K562 (cell line): ENCODE measurements at regions not wholly inside any gene's neighbourhood (a gene's known extent, or its start where the extent isn't known, plus 50 kb on each side); places are given as distances from the start of the nearest gene placed in this dataset.

Experiments used
- ATAC-seq: fragments of 200-7000 bp; cut with Tn5 transposase; 3 replicates; pipeline ENCODE4 v1.9.1; 2020; ENCODE audit warnings: moderate library complexity
- BruUV-seq: library from RNA; stranded (reverse); fragments of 400-500 nt; replicated peaks from 2 replicates; lab custom pipeline; 2021; lab: Mats Ljungman, UMichigan
- CTCF ChIA-PET: fragments of 300-600 bp; formaldehyde crosslinking; extraction: SDS; loops from one replicate; lab custom pipeline; 2021; ENCODE audit warnings: low intra/inter-chr PET ratio; lab: Yijun Ruan, JAX
- POLR2A ChIA-PET: fragments of 300-600, 350-650 bp; sonication (Branson Sonifier 250); formaldehyde crosslinking; extraction: SDS; loops from one replicate; lab custom pipeline; 2021; ENCODE audit warnings: antibody characterized with exemption, inconsistent platforms; lab: Yijun Ruan, JAX
- DNase-seq, 4 experiments: peaks; one replicate each; pipeline versions ENCODE4 v3.0.0 to v3.0.0-alpha.2; 2011 to 2018; ENCODE audit warnings: low spot score in 3 of 4, mixed read lengths in 3 of 4; ENCODE audit errors: extremely low read depth in 1 of 4
- FAIRE-seq: peaks from 2 replicates; lab custom pipeline; 2011; peaks lifted over from hg19 to GRCh38; lab: Jason Lieb, UNC
- H2AFZ ChIP-seq: 2 replicates; pipeline ENCODE4 v1.6.0; 2011; ENCODE audit warnings: low read depth, low read length, control low read depth, inconsistent platforms
- H3K27ac ChIP-seq: fragments of 200-600 bp; 3 replicates; pipeline ENCODE4 v1.8.0; 2011; ENCODE audit warnings: low read depth, mild to moderate bottlenecking, control low read depth, inconsistent platforms, low read length, moderate library complexity, mixed read lengths; ENCODE audit errors: extremely low read depth
- H3K27me3 ChIP-seq, 2 experiments: fragments of 300-600 bp in 1 of 2; 2 replicates in 1 of 2; 3 replicates in 1 of 2; pipeline versions ENCODE4 v1.6.0 to v1.8.0; 2011; ENCODE audit warnings: inconsistent platforms in 2 of 2, low read length in 2 of 2, mild to moderate bottlenecking in 1 of 2, mixed read lengths in 1 of 2, moderate library complexity in 1 of 2; ENCODE audit not compliant: control insufficient read depth in 2 of 2, insufficient read depth in 2 of 2
- H3K36me3 ChIP-seq: fragments of 300-600 bp; 3 replicates; pipeline ENCODE4 v1.8.0; 2011; ENCODE audit warnings: mild to moderate bottlenecking, low read length, inconsistent platforms; ENCODE audit not compliant: control insufficient read depth, insufficient read depth
- H3K4me1 ChIP-seq, 2 experiments: fragments of 200-600 bp in 1 of 2; replicated peaks in 1 of 2; 2 replicates in 1 of 2; 3 replicates in 1 of 2; pipeline versions ENCODE4 v1.5.1 to v1.8.0; 2011; ENCODE audit warnings: inconsistent platforms in 2 of 2, low read length in 2 of 2, mild to moderate bottlenecking in 1 of 2, mixed read lengths in 1 of 2, moderate library complexity in 1 of 2; ENCODE audit not compliant: control insufficient read depth in 2 of 2, insufficient read depth in 2 of 2
- H3K4me2 ChIP-seq: 2 replicates; pipeline ENCODE4 v1.6.1; 2011; ENCODE audit warnings: low read length, control low read depth, inconsistent platforms, mixed read lengths; ENCODE audit not compliant: insufficient read depth
- H3K4me3 ChIP-seq: fragments of 200-600 bp; sonication (generic), shearing (Covaris generic); 2 replicates; pipeline ENCODE4 v1.5.1; 2016; ENCODE audit warnings: control low read depth, inconsistent platforms
- H3K79me2 ChIP-seq: fragments of 200-600 bp; 3 replicates; pipeline ENCODE4 v1.8.0; 2011; ENCODE audit warnings: low read length, inconsistent platforms; ENCODE audit not compliant: control insufficient read depth, insufficient read depth
- H3K9ac ChIP-seq, 2 experiments: 2 replicates each; pipeline versions ENCODE4 v1.6.0 to v1.6.1; 2011; ENCODE audit warnings: low read depth in 2 of 2, low read length in 2 of 2, control low read depth in 1 of 2, inconsistent platforms in 1 of 2, mild to moderate bottlenecking in 1 of 2, mixed read lengths in 1 of 2; ENCODE audit not compliant: insufficient read depth in 1 of 2
- H3K9me1 ChIP-seq: one replicate; pipeline ENCODE4 v1.6.0; 2011; ENCODE audit warnings: inconsistent platforms, mild to moderate bottlenecking, low read length, moderate library complexity; ENCODE audit not compliant: control insufficient read depth, insufficient read depth
- H3K9me3 ChIP-seq: replicated peaks from 2 replicates; pipeline ENCODE4 v1.5.1; 2011; ENCODE audit warnings: low read depth, low read length, inconsistent platforms; ENCODE audit not compliant: control insufficient read depth, insufficient read depth
- H4K20me1 ChIP-seq: replicated peaks from 2 replicates; pipeline ENCODE4 v1.6.1; 2011; ENCODE audit warnings: low read length, inconsistent platforms, mixed read lengths; ENCODE audit not compliant: control insufficient read depth, insufficient read depth
- ATF7 ChIP-seq: fragments of 450-650 bp; IDR thresholded peaks from 2 replicates; pipeline ENCODE4 v1.7.1; 2014; ENCODE audit warnings: mild to moderate bottlenecking, moderate library complexity
- FOXK2 ChIP-seq, 2 experiments: fragments of 450-650 bp; IDR thresholded peaks in 1 of 2; conservative IDR thresholded peaks in 1 of 2; 2 replicates each; pipeline ENCODE4 v1.6.1; 2016; ENCODE audit warnings: low read depth in 2 of 2, mild to moderate bottlenecking in 1 of 2
- MAFK ChIP-seq: IDR thresholded peaks from 2 replicates; pipeline ENCODE4 v1.6.1; 2011; ENCODE audit warnings: low read length, improper control_type of control experiment
- MEF2A ChIP-seq: IDR thresholded peaks from 2 replicates; pipeline ENCODE4 v1.6.1; 2011; ENCODE audit warnings: low read depth, mild to moderate bottlenecking, low read length, moderate library complexity; ENCODE audit not compliant: control insufficient read depth
- POLR2AphosphoS5 ChIP-seq: IDR thresholded peaks from 2 replicates; pipeline ENCODE4 v1.6.1; 2011; ENCODE audit warnings: mild to moderate bottlenecking, low read depth, low read length, moderate library complexity; ENCODE audit not compliant: control insufficient read depth, insufficient read depth
- SETDB1 ChIP-seq: IDR thresholded peaks from one replicate; pipeline ENCODE4 v1.6.1; 2012; ENCODE audit warnings: low read length, control low read depth, inconsistent platforms
- YY1 ChIP-seq, 3 experiments: IDR thresholded peaks; 2 replicates each; pipeline ENCODE4 v1.6.1; 2011; ENCODE audit warnings: low read length in 2 of 3, mild to moderate bottlenecking in 2 of 3, moderate library complexity in 2 of 3, borderline replicate concordance in 1 of 3, control low read depth in 1 of 3, low read depth in 1 of 3; ENCODE audit not compliant: insufficient read depth in 3 of 3, insufficient replicate concordance in 2 of 3, control insufficient read depth in 1 of 3, insufficient read length in 1 of 3; ENCODE audit errors: extremely low read depth in 1 of 3
- ZBTB8A ChIP-seq: fragments of 450-650 bp; IDR thresholded peaks from 2 replicates; pipeline ENCODE4 v1.6.1; 2018; ENCODE audit warnings: mild to moderate bottlenecking, moderate library complexity; ENCODE audit not compliant: partially characterized antibody
- ZC3H4 ChIP-seq: sonication (generic); formaldehyde crosslinking; IDR thresholded peaks from 2 replicates; pipeline ENCODE4 v1.9.0; 2021; ENCODE audit warnings: missing genetic modification reagents, borderline replicate concordance
- ZNF384 ChIP-seq: IDR thresholded peaks from 2 replicates; pipeline ENCODE4 v1.6.1; 2012; ENCODE audit warnings: low read depth, low read length, improper control_type of control experiment
- ZNF668 ChIP-seq: fragments of 250-450 bp; sonication (Bioruptor Pico); IDR thresholded peaks from 2 replicates; pipeline ENCODE4 v1.8.0; 2022; ENCODE audit warnings: mild to moderate bottlenecking, inconsistent platforms
- WGBS: fragments of 100-300 bp; shearing (Covaris generic); methylation state at CpG from one replicate; pipeline ENCODE4 v1.1.6; 2016; ENCODE audit warnings: low coverage, mixed read lengths; ENCODE audit not compliant: insufficient coverage; ENCODE audit errors: missing lambda C conversion rate; 5-methylcytosine and 5-hydroxymethylcytosine counted together
- in situ Hi-C: fragments of 300-500 bp; cut with MboI; formaldehyde crosslinking; loops from 4 replicates; pipeline ENCODE4 v1.15.0; 2018; ENCODE audit warnings: inconsistent platforms, mixed read lengths
- intact Hi-C: fragments of 100-400 bp; cut with micrococcal nuclease; formaldehyde crosslinking; loops from 2 replicates; pipeline ENCODE4 v1.14.2; 2022
- TF ChIP-seq, protein P1 (sequence below): sonication (generic); formaldehyde crosslinking; IDR thresholded peaks from 2 replicates; pipeline ENCODE4 v1.8.0; 2022; ENCODE audit warnings: mild to moderate bottlenecking, missing genetic modification reagents
- TF ChIP-seq, protein P2 (sequence below): fragments of 250-450 bp; sonication (Bioruptor Pico); IDR thresholded peaks from 2 replicates; pipeline ENCODE4 v1.5.0; 2021
- TF ChIP-seq, protein P3 (sequence below): fragments of 450-650 bp; IDR thresholded peaks from 2 replicates; pipeline ENCODE4 v1.6.1; 2014; ENCODE audit warnings: low read depth, mild to moderate bottlenecking, moderate library complexity, borderline replicate concordance
- TF ChIP-seq, protein P4 (sequence below): fragments of 250-450 bp; sonication (Bioruptor Pico); IDR thresholded peaks from 2 replicates; pipeline ENCODE4 v1.8.0; 2022; ENCODE audit warnings: inconsistent platforms, mild to moderate bottlenecking, moderate library complexity, borderline replicate concordance

DNA sequence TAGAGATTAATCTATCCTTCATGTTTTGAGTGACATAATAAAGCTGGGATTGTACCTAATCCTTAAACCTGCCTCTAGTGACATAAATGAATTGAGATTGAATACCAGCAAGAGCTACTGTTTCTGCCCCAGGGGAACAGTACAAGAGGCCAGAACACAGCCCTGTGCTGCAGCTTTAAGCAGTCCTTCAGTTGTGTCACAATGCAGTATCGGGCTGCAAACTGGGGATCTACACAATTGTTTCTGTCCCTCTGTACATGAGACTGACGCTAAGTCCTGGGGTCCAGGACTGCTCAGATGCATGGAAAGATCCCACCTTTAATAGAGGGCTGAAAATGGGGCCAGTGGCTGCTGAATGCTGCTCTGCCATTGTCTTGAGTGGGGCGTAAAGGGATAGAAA, 87.5 kb downstream of the MINAR1 start:
- no peak overlapping the region for H2AFZ ChIP-seq
- H3K27me3 ChIP-seq, result peaks cover 0 to 2% of the 10 kb centered on the region in 2 experiments; a peak in 2 of 5 replicates
- POLR2A ChIA-PET, result no interaction called here
- H3K4me1 ChIP-seq, result no peaks in the 10 kb centered on the region
- H3K36me3 ChIP-seq, result no peaks in the 10 kb centered on the region
- no TSS peak for BruUV-seq
- H3K9me1 ChIP-seq, result no peaks in the 10 kb centered on the region
- 0% methylated on average over 3 of the region's 3 CpGs for WGBS
- no peak overlapping the region for H3K27ac ChIP-seq
- DNase-seq (no peak), FAIRE-seq (no peak), ATAC-seq (no peak)
- H3K9ac ChIP-seq, result no peak overlapping the region
- CTCF ChIA-PET, result no interaction called here
- no peaks in the 10 kb centered on the region for H3K79me2 ChIP-seq
- in situ Hi-C loops, result no loop called here
- no peak overlapping the region for H3K4me3 ChIP-seq
- H3K9me3 ChIP-seq, result no peaks in the 10 kb centered on the region
- TF ChIP-seq ZC3H4 (CRISPR knock-in tag), result no peak
- TF ChIP-seq, protein P1, sequence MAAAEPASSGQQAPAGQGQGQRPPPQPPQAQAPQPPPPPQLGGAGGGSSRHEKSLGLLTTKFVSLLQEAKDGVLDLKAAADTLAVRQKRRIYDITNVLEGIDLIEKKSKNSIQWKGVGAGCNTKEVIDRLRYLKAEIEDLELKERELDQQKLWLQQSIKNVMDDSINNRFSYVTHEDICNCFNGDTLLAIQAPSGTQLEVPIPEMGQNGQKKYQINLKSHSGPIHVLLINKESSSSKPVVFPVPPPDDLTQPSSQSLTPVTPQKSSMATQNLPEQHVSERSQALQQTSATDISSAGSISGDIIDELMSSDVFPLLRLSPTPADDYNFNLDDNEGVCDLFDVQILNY (CRISPR knock-in tag), result no peak
- no peak for TF ChIP-seq SETDB1
- no peak for TF ChIP-seq ZBTB8A
- no peak for TF ChIP-seq ZNF384
- TF ChIP-seq, protein P2, sequence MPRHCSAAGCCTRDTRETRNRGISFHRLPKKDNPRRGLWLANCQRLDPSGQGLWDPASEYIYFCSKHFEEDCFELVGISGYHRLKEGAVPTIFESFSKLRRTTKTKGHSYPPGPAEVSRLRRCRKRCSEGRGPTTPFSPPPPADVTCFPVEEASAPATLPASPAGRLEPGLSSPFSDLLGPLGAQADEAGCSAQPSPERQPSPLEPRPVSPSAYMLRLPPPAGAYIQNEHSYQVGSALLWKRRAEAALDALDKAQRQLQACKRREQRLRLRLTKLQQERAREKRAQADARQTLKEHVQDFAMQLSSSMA (CRISPR knock-in tag), result no peak
- TF ChIP-seq YY1 (IDR thresholded peaks at IDR 0.05; ENCODE audit: borderline replicate concordance in 1 of 3, control insufficient read depth in 1 of 3, extremely low read depth in 1 of 3, insufficient read depth in 3 of 3, insufficient read length in 1 of 3, insufficient replicate concordance in 2 of 3, low read depth in 1 of 3, low read length in 2 of 3), result no peak
- no peak for TF ChIP-seq POLR2AphosphoS5
- no peak for TF ChIP-seq FOXK2 (conservative IDR thresholded peaks at IDR 0.05 in 1 of 2, IDR thresholded peaks at IDR 0.05 in 1 of 2; ENCODE audit: low read depth in 2 of 2)
- no peak for TF ChIP-seq ATF7
- TF ChIP-seq, protein P3, sequence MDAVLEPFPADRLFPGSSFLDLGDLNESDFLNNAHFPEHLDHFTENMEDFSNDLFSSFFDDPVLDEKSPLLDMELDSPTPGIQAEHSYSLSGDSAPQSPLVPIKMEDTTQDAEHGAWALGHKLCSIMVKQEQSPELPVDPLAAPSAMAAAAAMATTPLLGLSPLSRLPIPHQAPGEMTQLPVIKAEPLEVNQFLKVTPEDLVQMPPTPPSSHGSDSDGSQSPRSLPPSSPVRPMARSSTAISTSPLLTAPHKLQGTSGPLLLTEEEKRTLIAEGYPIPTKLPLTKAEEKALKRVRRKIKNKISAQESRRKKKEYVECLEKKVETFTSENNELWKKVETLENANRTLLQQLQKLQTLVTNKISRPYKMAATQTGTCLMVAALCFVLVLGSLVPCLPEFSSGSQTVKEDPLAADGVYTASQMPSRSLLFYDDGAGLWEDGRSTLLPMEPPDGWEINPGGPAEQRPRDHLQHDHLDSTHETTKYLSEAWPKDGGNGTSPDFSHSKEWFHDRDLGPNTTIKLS, result no peak
- TF ChIP-seq MEF2A, result no peak
- TF ChIP-seq, protein P4, sequence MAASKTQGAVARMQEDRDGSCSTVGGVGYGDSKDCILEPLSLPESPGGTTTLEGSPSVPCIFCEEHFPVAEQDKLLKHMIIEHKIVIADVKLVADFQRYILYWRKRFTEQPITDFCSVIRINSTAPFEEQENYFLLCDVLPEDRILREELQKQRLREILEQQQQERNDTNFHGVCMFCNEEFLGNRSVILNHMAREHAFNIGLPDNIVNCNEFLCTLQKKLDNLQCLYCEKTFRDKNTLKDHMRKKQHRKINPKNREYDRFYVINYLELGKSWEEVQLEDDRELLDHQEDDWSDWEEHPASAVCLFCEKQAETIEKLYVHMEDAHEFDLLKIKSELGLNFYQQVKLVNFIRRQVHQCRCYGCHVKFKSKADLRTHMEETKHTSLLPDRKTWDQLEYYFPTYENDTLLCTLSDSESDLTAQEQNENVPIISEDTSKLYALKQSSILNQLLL, result no peak
- TF ChIP-seq ZNF668 (CRISPR knock-in tag), result no peak
- TF ChIP-seq MAFK, result no peak
- intact Hi-C loops, result no loop called here
- H4K20me1 ChIP-seq, result no peaks in the 10 kb centered on the region; the same call in 1 of the 2 replicates
- no peak overlapping the region for H3K4me2 ChIP-seq
